ENCODE measurements at regions not wholly inside any gene's neighbourhood (a gene's known extent, or its start where the extent isn't known, plus 50 kb on each side); places are given as distances from the start of the nearest gene placed in this dataset.

DNA sequence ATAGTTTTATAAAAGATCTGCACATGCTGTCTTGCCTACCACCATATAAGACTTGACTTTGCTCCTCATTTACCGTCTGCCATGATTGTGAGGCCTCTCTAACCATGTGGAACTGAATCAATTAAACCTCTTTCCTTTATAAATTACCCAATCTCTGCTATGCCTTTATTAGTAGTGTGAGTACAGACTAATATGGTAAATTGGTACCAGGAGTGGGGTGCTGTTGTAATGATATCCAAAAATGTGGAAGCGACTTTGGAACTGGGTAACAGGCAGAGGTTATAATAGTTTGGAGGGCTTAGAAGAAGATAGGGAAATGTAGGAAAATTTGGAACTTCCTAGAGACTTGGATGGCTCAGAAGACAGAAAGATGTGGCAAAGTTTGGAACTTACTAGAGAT is 64.2 kb upstream of the TFAP2D start:
- no peak overlapping the region for H3K27ac ChIP-seq
- no peaks in the 10 kb centered on the region for H3K27me3 ChIP-seq
- no peaks in the 10 kb centered on the region for H3K36me3 ChIP-seq
- DNase-seq (ENCODE audit: low spot score in 2 of 2): no peak
- TF ChIP-seq EP300 (IDR thresholded peaks at IDR 0.05): no peak
- H3K9me3 ChIP-seq: peaks cover 0 to 23% (median 0%) of the 10 kb centered on the region in 4 donors
- no peak overlapping the region for H3K4me3 ChIP-seq
- WGBS, 2 donors: 80 to 90% methylated on average over 2 of the region's 2 CpGs
- no peaks in the 10 kb centered on the region for H3K4me1 ChIP-seq

DNA sequence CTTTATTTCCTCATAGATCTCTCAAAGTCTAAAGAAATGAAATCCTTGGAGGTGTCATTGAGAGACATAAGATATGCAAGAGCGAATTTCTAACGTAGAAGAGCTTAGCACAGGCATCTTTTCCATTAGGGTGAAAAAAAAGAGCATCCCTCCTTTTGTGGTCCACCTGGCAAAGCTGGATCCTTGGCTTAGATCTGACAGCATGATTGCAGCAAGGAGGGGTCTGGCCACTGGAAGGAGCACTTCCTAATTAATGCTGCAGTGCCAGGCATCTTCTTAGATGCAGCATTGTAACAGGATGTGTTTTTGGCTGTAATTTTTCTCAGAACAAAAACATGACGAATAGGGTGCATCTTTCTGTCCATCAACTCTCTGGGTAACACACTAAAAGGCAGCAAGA is 60.1 kb upstream of the TFAP2D start:
- 63 to 66% methylated on average over 3 of the region's 3 CpGs for WGBS, 2 donors
- no peaks in the 10 kb centered on the region for H3K27me3 ChIP-seq
- H3K27ac ChIP-seq: no peak overlapping the region
- TF ChIP-seq CTCF (IDR thresholded peaks at IDR 0.05): no peak
- TF ChIP-seq POLR2A (IDR thresholded peaks at IDR 0.05): no peak
- TF ChIP-seq EP300 (IDR thresholded peaks at IDR 0.05): no peak
- peaks cover 0 to 21% (median 0%) of the 10 kb centered on the region in 4 donors for H3K9me3 ChIP-seq
- no peak for DNase-seq (ENCODE audit: low spot score in 2 of 2)
- no peaks in the 10 kb centered on the region for H3K4me1 ChIP-seq
- H3K36me3 ChIP-seq: no peaks in the 10 kb centered on the region
- no peak overlapping the region for H3K4me3 ChIP-seq

DNA sequence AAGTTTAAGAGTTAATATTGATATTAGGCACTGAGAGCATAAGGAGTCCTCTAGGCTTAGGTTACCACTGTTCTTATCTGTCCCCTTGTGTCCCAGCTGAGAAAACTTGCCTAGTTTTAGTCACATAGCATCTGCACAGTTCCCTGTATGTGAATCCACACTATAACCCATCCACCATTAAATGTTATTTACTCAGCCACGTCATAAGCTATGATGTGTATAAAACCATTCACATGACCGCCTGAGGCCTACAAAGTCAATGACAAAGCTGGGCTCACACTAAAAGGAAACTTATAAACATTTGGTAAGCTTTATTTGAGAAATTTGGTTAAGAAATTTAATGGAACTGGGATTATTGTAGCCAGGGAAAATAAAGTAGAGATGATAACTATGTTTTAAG is 59.2 kb upstream of the TFAP2D start:
- H3K4me1 ChIP-seq: no peaks in the 10 kb centered on the region
- no peak overlapping the region for H3K27ac ChIP-seq
- H3K36me3 ChIP-seq: no peaks in the 10 kb centered on the region
- H3K4me3 ChIP-seq: no peak overlapping the region
- H3K27me3 ChIP-seq: no peaks in the 10 kb centered on the region
- WGBS, 2 donors: 66 to 75% methylated on average over 2 of the region's 2 CpGs
- DNase-seq (ENCODE audit: low spot score in 2 of 2): no peak
- no peak for TF ChIP-seq CTCF (IDR thresholded peaks at IDR 0.05)
- H3K9me3 ChIP-seq: peaks cover 0 to 14% (median 0%) of the 10 kb centered on the region in 4 donors

DNA sequence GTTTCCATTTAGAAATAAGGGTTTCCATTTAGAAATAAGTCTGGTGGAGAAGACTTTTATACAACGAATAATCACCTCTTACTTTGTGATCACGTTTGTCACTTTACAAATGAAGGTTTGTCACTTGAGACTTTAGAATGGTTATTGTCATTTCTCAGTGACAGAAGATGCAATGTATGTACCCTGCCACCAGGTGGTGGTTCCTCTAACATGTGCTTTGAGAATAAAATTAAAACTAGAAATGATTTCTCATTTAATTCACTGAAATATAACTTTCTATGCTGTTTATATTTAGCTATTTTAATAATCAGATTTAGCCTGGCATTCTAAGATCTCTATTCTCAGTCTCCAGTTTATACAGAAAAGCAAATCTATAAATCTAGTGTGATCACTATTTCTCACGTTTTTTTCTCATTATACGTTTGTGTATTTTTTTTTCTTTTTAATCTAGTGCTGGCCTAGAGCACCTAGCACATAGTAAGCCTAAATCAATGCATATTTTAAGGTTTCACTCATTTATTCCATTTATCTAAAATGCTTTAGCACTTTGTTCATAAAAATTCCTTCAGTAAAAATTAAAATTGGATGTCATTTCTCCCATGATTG is 57.4 kb upstream of the TFAP2D start:
- no peaks in the 10 kb centered on the region for H3K36me3 ChIP-seq
- DNase-seq (ENCODE audit: low spot score in 2 of 2): no peak
- H3K27ac ChIP-seq: no peak overlapping the region
- no peaks in the 10 kb centered on the region for H3K9me3 ChIP-seq
- WGBS, 2 donors: 43 to 45% methylated on average over 4 of the region's 4 CpGs
- no peaks in the 10 kb centered on the region for H3K4me1 ChIP-seq
- no peaks in the 10 kb centered on the region for H3K27me3 ChIP-seq
- TF ChIP-seq EP300 (IDR thresholded peaks at IDR 0.05) (no peak), CTCF (IDR thresholded peaks at IDR 0.05) (peak in 4 of 5 experiments; percentile 12 to 36 (median 20))
- H3K4me3 ChIP-seq: no peak overlapping the region

GRCh38 chr6:50657513-50657912 is 55.8 kb upstream of the TFAP2D start:
- WGBS, 2 donors: 68 to 69% methylated on average over 1 of the region's 1 CpG
- H3K4me1 ChIP-seq: no peaks in the 10 kb centered on the region
- H3K27ac ChIP-seq: no peak overlapping the region
- no peak for DNase-seq (ENCODE audit: low spot score in 2 of 2)
- H3K4me3 ChIP-seq: no peak overlapping the region
- no peaks in the 10 kb centered on the region for H3K27me3 ChIP-seq
- no peaks in the 10 kb centered on the region for H3K36me3 ChIP-seq
- no peaks in the 10 kb centered on the region for H3K9me3 ChIP-seq
- TF ChIP-seq EP300 (IDR thresholded peaks at IDR 0.05): no peak
- TF ChIP-seq POLR2A (IDR thresholded peaks at IDR 0.05): no peak
- no peak for TF ChIP-seq CTCF (IDR thresholded peaks at IDR 0.05)

DNA sequence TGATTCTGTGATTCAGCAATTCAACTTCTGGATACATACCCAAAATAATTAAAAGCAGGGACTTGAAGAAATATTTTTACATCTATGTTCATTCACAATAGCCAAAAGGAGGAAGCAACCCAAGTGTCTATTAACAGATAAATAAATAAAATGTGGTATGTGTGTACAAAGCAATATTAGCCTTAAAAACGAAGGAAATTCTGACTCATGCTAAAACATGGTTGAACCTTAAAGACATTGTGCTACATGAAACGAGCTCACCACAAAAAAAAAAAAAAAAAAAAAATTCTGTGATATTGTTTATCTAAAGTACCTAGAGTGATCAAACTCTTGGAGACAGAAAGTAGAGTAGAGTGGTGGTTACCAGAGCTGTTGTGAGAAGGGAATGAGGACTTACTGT is 54.8 kb upstream of the TFAP2D start:
- Histone ChIP-seq H3K9me3 (no peaks in the 10 kb centered on the region), H3K4me1 (no peaks in the 10 kb centered on the region), H3K27me3 (no peaks in the 10 kb centered on the region), H3K4me3 (no peak overlapping the region), H3K36me3 (no peaks in the 10 kb centered on the region), H3K27ac (no peak overlapping the region)
- TF ChIP-seq CTCF (IDR thresholded peaks at IDR 0.05) (no peak), POLR2A (IDR thresholded peaks at IDR 0.05) (no peak), EP300 (IDR thresholded peaks at IDR 0.05) (no peak)
- DNase-seq (ENCODE audit: low spot score in 2 of 2): no peak
- 62 to 67% methylated on average over 2 of the region's 2 CpGs for WGBS, 2 donors
